PFSK-1 (cell line): ENCODE measurements at regions not wholly inside any gene's neighbourhood (a gene's known extent, or its start where the extent isn't known, plus 50 kb on each side); places are given as distances from the start of the nearest gene placed in this dataset.

Experiments
- FOXP2 ChIP-seq: optimal IDR thresholded peaks from 2 replicates; pipeline ENCODE3; 2011; ENCODE audit warnings: borderline replicate concordance, control low read depth, inconsistent platforms; ENCODE audit not compliant: insufficient read depth; ENCODE audit errors: extremely low read length, extremely low read depth
- POLR2AphosphoS5 ChIP-seq: IDR thresholded peaks from 2 replicates; pipeline ENCODE4 v1.6.1; 2012; ENCODE audit warnings: low read depth, mild to moderate bottlenecking, control low read depth, low read length, moderate library complexity
- SIN3A ChIP-seq: IDR thresholded peaks from 2 replicates; pipeline ENCODE4 v1.6.1; 2012; ENCODE audit warnings: mild to moderate bottlenecking, low read length, moderate library complexity, borderline replicate concordance; ENCODE audit not compliant: insufficient read depth
- TAF1 ChIP-seq: IDR thresholded peaks from 2 replicates; pipeline ENCODE4 v1.6.1; 2012; ENCODE audit warnings: low read length, control low read depth, borderline replicate concordance; ENCODE audit not compliant: insufficient read depth
- TF ChIP-seq, protein P1 (sequence below), 2 experiments: IDR thresholded peaks; 2 replicates each; pipeline versions ENCODE4 v1.6.1 to v1.8.0; 2011 to 2012; ENCODE audit warnings: low read depth in 2 of 2, low read length in 2 of 2, control low read depth in 1 of 2, inconsistent platforms in 1 of 2, mild to moderate bottlenecking in 1 of 2, moderate library complexity in 1 of 2; ENCODE audit not compliant: insufficient read depth in 1 of 2

DNA sequence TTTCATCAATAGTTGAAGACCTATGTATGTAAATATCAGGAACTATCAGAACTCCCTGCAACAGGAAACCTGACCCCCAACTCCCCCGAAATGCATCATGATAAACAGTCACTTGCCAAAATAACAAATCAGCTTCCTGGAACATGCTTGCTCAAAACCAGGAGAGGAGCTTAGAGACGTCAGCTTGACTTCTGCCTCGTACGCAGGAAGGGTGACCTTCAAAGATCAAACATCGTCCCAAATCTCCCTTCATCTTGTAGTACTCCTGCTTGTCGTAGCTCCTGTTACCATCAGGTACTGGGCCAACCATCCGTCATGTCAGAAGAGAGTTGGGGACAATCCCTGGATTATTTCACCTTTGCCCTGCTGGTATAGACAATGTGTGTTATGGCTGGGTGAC, 396.1 kb downstream of the GADD45G start:
- TF ChIP-seq FOXP2 (no peak), TAF1 (no peak), SIN3A (no peak), POLR2AphosphoS5 (no peak)
- TF ChIP-seq, protein P1, sequence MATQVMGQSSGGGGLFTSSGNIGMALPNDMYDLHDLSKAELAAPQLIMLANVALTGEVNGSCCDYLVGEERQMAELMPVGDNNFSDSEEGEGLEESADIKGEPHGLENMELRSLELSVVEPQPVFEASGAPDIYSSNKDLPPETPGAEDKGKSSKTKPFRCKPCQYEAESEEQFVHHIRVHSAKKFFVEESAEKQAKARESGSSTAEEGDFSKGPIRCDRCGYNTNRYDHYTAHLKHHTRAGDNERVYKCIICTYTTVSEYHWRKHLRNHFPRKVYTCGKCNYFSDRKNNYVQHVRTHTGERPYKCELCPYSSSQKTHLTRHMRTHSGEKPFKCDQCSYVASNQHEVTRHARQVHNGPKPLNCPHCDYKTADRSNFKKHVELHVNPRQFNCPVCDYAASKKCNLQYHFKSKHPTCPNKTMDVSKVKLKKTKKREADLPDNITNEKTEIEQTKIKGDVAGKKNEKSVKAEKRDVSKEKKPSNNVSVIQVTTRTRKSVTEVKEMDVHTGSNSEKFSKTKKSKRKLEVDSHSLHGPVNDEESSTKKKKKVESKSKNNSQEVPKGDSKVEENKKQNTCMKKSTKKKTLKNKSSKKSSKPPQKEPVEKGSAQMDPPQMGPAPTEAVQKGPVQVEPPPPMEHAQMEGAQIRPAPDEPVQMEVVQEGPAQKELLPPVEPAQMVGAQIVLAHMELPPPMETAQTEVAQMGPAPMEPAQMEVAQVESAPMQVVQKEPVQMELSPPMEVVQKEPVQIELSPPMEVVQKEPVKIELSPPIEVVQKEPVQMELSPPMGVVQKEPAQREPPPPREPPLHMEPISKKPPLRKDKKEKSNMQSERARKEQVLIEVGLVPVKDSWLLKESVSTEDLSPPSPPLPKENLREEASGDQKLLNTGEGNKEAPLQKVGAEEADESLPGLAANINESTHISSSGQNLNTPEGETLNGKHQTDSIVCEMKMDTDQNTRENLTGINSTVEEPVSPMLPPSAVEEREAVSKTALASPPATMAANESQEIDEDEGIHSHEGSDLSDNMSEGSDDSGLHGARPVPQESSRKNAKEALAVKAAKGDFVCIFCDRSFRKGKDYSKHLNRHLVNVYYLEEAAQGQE (IDR thresholded peaks at IDR 0.05; ENCODE audit: insufficient read depth in 1 of 2, low read depth in 2 of 2, low read length in 2 of 2), result no peak

DNA sequence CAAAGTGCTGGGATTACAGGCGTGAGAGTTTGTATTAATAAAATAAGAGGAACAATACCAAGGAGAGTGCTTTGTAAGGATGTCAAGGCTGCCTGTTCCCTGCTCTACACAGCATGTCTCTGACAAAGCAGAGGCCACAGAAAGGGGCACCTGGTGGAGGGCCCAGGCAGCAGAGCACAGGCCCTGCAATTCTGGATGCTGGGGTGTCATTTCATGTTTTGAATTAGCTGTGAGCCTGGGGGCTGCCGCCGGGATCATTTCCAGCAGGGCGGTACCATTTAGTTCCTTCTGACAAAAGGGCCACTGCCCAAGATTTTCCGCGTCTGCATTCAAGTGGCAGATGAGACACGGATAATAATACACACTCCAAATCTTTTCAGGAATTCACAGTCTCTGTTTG, 396.9 kb downstream of the GADD45G start:
- TF ChIP-seq FOXP2 (no peak), POLR2AphosphoS5 (no peak)
- TF ChIP-seq, protein P1 (IDR thresholded peaks at IDR 0.05; ENCODE audit: insufficient read depth in 1 of 2, low read depth in 2 of 2, low read length in 2 of 2), result no peak

DNA sequence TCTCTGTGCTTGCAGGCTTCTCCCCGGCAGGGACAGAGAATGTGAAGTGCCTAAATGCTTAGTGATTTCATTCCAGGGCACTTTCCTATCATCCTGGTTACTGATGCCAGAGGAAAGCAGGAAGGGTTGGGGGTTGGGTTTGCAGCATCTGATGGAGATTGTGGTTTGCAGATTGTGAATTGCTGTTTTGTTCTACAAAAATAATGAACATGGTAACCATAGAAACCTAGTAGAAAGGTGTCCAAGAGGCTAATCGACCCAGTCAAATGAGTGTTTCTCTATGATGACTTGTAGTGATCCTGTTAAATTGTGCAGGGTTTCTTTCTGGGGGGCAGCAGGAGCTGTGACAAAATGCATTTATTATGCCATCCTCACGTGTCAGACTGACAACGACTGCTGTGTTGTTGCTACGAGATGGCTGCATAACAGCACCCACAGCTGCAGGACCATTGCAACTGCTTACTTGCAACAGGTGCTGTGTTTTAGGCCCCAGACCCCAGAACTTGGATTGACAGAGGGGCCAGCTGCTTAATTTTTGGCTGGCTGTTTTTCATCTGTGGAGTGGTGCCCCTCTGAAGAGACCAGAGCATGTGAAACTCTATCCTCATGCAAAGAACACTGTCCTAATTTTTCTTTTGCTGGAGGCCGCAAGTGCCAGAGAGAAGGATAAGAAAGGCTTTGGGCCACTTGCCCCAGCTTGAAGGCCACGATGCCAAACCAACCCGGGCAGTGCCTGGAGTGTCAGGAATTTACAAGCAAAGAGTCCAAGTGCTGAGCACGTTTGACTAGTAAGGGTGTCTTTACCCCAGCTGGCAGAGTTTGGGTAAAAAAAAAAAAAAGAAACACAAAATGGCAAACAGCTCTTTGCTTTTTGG, 397.8 kb downstream of the GADD45G start:
- no peak for TF ChIP-seq TAF1

DNA sequence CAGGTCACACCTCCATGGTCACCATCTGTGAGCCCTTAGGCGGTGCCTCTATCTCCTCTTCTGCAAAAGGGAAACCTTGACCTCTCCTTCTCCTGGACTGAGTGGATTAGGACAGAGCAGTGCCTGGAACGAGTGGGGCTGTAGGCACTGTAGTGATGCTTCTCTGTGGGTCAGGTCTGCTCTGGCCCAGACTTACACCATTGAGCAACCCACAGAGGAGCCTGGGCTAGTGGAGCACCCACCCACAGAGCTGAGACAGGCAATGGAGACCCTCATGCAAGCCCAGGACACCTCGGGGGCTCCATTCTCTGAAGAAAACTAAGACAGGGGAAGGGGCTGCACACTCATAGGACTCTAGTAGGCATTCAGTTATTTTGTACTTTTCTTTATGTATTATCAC, 400.6 kb downstream of the GADD45G start:
- TF ChIP-seq SIN3A, result no peak
- no peak for TF ChIP-seq TAF1
- TF ChIP-seq POLR2AphosphoS5, result no peak
- TF ChIP-seq, protein P1 (IDR thresholded peaks at IDR 0.05; ENCODE audit: insufficient read depth in 1 of 2, low read depth in 2 of 2, low read length in 2 of 2), result no peak
- no peak for TF ChIP-seq FOXP2

DNA sequence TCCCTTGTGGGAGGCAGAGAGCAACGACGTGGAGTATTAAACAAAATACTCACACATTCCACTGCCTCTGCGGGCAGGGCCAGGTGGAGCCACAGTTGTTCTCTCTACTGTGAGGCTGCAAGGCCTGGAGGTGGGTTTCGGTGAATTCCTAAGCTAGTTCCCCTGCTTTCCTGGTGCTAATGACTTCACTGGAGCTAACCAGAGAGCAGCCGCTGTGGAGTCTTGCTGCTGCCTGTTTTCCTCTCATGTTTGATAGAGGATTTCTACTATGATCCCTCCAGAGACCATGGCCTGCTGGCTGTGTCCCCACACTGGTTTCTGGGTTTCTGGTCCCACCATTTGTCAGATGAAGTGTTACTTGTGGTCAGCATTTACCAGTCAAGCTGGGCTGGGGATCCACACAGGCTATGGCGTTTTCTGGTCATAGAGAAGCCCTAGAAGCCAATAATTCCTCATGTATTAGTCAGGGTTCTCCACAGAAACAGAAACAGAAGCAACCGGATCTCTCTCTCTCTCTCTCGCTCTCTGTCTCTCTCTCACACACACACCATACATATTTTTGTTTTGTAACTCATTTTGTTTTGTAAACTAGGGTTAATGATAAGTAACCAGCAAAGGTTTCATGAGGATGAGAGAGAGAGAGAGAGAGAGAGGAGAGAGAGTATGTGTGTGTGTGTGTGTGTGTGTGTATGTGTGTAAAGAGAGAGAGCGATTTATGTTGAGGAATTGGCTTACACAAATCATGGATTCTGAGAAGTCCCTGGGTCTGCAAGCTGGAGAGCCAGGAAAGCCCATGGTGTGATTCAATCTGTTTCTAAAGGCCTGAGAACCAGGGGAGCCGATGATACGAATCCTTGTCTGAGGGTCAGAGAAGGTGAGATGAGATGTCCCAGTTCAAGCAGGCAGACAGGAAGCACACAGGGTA, 403.0 kb downstream of the GADD45G start:
- no peak for TF ChIP-seq FOXP2
- TF ChIP-seq SIN3A, result no peak
- TF ChIP-seq, protein P1 (IDR thresholded peaks at IDR 0.05; ENCODE audit: insufficient read depth in 1 of 2, low read depth in 2 of 2, low read length in 2 of 2), result no peak
- TF ChIP-seq TAF1, result no peak
- no peak for TF ChIP-seq POLR2AphosphoS5
